NCI-H2081 (cell line): ENCODE measurements at regions not wholly inside any gene's neighbourhood (a gene's known extent, or its start where the extent isn't known, plus 50 kb on each side); places are given as distances from the start of the nearest gene placed in this dataset.
"Not testable (repeated sequence)": the region's sequence is repeated elsewhere in the genome, so short reads cannot be mapped to it uniquely, and the experiment has no call there.

Experiments
- DNase-seq, 2 experiments: peaks; one replicate each; lab custom pipeline; 2025; lab: John Stamatoyannopoulos, UW

DNA sequence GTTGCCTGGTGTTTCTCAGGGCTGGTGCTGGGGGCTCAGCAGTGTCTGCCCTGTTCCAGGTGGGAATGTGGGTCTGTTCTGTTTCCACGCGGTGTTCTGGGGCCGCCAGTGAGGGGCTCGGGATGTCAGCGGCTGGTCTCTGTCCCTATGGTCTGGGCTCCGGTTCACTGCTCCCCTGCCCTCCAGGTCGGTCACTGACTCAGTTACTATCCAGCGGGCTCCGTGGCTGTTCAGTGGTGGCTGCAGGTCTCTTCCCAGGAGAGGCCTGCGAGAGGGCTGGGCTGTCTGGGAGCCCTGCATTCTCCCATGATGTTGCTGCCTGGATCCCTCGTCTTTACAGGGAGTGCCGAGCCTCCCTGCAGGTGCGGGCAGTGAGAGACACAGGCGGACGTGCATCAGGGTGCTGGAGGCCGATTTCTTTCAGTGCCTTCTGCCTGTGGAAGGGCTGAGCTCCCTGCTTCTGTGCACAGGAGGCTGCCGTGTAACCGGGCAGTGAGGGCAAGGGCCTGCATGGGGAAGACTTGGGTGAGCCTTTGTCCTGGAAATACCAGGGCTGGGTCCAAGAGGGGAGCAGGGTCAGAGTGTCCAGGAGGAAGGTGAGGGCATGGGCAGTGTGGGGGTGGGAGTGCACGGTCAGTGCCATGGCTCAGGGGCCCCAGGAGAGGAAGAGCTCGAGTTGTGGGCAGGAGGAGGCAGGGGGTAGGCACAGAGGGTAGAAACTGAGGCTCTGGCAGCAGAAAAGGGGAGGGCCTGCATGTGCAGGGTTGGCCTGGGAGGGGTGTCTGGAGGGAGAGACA lies 391.0 kb downstream of the TMEM121 start:
- not testable (repeated sequence) for DNase-seq

DNA sequence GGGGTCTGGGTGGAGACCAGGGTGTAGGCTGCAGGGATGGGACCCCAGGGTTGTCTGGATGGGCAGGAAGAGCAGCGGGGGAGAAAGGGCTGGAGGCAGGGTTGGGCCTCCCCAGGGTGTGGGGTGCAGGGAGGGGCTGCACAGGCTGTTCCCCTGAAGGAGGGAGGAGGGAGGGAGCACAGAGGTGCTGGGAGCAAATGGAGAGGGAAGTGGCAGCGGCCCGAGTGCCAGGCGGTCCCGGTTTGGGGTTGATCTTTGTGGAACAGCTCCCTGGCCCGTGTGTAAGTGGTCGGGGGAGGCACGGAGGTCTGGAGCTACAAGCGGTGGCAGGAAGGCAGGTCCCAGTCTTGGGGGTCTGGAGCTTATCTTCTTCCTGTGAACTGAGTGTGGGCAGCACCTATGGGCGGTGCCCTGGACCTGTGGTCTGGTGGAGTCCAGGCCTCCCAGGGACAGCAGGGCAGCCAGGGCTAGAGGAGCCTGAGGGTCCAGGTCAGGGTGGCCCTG lies 391.6 kb downstream of the TMEM121 start:
- no peak for DNase-seq

DNA sequence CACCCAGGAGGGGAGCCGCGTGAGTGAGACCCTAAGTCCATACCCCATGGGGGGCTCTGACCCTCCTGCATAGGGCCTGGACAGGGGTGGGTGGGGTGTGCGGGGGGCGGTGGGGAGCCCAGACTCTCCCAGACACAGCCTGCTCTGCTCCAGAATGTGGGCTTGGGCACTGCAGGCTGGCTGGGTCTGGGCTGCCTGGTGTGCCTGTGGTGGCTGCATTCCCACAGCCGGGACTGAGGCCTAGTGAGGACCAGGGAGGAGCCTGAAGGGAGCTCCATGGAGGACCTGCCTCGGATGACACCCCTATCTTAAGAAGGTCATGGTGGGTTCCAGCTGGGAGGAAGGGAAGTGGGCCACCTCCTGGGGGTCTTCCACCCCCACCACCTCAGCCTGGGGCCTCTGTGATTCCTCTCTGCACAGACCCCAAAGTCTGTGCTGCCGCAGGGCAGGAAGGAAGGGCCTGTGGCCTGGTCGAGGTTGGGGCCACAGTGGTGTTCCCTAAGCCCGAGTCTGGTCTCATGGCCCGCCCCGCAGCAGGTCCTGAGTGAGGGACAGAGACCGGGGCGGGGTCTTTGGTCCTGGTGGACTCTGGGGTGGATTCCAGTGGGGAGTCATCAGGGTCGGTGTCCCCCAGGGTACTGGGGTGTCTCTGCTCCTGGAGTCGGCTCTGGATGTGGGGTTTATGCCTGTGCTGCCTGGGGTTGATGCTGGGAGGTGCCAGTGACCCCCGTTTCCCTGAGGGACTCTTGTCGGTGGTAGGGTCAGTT lies 392.3 kb downstream of the TMEM121 start:
- DNase-seq = no peak

DNA sequence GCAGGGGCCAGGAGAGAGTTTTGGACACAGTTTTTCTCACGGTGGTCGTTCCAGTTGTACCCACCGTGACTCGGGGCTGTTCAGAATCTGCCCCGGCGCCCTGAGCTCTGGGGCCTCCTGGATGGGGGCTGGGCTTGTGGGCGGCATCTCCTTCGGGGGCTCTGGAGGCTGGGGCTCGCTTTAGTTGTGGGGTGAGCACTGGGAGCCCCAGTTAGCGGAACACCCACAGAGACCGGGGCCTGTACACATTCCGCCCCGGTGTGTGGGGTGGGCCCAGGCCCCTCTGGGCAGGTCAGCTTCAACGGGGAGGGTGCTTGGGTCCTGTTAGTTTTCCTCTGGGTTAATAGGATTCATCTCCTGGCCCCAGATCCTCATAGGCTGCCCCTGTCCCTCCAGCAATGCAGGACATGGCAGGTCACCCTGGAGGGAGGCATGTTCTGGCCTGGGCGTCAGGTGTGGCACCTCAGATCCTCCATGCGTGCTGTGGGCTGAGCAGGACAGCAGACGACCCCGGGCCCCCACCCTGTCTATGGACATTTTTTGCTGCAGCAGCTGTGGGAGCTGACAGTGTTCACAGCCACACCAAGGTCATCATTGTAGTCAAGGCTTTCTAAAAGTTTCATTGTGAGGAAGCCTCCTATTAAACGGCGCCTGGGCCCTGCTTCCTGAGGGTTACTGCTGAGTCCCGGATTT lies 393.2 kb downstream of the TMEM121 start:
- no peak for DNase-seq

DNA sequence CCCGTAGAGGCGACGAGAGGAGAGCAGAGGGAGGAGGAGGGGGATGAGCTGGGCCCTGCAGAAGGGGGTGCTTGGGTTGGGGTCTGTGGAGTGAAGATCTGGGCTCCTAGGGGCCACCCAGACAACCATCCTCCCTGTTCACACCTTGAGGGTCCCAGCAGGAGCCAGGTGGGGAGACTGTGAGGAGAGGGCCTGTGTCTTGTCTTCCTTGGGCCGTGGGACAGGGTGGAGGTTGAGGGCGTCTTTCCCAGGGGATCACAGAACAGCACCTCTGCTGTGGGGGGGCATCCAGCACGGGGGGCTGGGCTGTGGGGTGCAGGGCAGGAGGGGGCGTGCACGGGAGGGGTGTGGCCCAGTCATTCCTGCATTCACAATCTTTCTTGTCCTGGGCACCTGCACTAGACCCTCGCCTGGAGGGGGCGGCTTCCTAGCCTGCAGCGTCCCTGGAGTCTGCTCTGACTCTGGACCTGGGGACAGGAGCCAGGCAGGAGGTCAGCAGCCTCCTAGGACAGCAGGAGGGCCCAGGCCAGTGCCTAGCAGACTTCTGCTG lies 393.8 kb downstream of the TMEM121 start:
- DNase-seq = not testable (repeated sequence)

DNA sequence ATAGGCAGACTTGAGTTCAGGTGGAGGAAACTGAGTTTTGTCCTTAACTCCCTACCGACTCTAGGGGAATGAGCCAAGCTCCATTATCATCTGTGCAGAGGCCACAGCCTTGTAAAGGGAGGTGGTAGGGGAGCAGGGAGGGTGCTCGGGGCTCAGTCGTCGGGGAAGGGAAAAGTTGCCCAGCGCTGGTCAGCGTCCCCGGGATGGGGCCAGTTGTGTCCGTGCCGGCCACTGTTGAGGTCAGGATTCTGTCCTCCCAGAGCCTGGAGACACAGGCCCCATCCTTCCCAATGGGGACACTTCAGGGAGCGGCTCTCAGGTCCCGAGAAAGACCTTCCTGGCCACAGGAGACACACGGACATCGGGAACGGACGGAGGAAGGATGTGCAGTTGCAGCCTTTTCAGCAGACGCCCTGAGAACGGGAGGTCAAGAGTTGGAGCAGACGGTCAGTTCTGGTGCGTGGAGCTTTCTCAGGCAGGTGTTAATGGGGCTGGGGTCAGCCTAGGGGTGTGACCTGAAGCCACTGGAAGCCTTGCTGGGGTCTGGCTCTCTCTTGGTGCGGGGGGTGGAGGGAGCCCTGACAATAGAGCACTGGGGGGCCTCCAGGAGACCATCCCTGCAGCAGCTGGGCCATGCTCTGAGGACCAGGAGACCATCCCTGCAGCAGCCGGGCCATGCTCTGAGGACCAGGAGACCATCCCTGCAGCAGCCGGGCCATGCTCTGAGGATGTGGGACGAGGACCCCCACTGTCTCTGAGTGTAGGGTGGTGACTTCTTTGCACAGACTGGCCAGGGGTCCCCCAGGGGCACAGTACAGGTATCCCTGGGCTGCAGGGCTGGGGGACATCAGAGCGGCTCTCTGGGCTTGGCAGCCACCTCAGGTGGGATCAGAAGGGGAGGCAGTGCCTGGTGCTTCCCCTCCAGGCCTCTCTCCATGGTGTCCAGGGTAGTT lies 394.7 kb downstream of the TMEM121 start:
- DNase-seq = not testable (repeated sequence)

DNA sequence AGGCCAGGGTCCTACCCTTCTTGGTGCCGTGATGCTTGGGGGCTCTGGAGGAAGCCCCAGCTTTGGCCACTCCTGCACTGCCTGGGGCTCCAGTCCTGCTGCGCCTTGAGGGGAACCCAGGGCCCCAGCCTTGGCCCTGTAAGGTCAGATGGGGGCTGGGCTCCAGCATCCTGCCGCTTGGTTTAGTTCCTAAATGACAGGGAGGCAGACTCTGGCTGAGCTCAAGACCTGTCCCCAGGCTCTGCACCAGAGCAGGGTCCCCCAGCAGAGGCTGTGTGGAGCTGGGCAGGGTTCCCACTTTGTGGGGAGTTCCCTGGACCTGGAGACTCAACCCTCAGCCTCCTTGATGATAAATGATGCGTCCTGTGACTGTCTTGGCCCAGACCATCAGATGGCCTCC lies 395.4 kb downstream of the TMEM121 start:
- not testable (repeated sequence) for DNase-seq

DNA sequence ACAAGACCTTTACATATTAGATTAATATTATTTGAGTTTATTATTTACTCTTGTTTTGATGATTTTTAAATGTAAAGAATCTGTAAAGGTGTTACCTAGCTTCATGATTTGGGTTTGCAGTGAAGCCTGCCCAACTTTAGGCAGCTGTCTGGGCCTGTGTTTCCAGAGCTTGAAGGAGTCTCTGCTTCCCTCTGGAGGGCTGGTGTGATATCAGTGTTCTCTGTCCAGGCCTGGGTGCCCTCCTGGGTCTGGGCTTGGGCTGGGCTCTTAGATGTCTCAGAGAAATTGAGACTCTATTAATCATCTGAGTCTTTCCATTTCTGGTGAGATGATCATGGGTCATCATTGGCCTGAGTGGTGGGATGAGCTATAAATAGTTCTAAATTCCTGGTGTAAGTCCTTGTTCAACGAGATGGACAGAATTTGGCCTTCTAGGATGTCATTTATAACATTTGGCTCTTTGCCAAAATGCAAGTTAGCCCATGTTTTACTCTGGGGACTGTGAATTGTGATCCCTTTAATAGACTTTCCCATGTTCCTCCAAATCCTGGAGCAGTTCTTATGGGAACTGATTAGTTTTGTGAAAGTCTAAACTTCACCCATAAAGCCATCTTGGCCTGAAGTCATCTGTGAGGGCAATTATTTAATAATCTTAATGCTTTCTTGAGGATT lies 397.3 kb downstream of the TMEM121 start:
- not testable (repeated sequence) for DNase-seq

DNA sequence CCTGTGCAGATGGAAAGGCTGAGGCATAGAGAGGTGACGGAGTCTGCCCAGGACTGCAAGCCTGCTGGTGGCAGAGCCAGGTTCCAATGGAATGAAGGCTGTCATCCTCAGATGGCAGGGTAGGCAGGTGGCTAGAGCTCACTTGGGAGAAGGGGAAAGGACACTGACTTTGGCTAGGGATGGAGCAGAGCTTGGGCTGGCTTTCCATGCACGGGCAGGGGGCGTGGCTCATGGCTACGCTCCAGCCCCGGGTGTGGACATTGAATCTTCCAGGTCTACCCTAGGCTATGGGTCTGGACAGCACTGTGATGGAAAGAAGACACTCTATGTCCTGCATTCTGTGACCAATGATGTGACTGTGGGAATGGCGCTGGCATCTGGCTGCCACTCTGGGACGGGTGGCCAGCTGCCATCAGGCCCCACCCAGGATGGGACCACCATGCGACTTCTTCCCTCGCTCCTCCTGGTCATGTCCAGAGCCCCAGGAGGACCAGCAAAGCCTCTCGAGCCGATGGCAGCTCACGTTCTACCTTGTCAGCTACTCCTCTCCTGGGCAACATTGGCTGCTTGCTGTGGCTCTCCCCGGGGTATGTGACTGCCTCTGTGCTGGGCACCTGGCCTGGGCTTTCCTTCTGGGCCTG lies 398.7 kb downstream of the TMEM121 start:
- no peak for DNase-seq

DNA sequence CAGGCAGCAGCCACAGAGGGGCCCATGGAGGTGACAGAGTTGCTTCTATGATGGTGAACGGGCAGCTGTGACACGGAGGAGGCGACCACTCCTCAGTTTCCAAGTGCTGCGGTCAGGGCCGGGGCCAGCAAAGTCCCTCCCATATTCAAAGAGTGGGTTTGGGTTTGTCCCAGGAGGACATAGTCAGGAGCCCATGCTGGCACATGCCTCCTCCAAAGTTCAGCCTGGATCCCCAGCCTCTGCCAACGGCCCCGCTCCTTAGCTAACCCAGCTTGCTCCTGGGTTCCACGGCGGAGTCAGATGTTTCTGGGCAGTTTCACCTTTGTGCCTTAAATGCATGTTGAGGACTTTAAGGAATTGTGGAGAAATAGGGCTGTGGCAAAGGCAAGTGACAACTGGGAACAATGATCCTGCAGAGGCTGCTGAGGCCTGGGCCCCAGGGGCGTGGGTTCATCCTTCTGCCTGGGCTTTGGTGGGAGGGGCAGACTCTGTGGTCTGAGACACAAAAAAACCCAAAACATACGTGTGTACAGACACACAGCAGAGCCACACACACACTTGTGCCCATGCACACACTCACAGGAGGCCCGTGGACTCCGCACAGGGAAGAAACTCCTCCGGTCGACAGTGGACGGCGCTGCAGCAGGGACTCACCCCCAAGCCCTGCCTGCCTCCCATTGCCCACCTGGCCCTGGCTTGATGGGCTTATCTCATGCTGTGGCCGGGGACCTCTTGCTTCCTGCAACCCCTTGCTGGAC lies 399.4 kb downstream of the TMEM121 start:
- no peak for DNase-seq

DNA sequence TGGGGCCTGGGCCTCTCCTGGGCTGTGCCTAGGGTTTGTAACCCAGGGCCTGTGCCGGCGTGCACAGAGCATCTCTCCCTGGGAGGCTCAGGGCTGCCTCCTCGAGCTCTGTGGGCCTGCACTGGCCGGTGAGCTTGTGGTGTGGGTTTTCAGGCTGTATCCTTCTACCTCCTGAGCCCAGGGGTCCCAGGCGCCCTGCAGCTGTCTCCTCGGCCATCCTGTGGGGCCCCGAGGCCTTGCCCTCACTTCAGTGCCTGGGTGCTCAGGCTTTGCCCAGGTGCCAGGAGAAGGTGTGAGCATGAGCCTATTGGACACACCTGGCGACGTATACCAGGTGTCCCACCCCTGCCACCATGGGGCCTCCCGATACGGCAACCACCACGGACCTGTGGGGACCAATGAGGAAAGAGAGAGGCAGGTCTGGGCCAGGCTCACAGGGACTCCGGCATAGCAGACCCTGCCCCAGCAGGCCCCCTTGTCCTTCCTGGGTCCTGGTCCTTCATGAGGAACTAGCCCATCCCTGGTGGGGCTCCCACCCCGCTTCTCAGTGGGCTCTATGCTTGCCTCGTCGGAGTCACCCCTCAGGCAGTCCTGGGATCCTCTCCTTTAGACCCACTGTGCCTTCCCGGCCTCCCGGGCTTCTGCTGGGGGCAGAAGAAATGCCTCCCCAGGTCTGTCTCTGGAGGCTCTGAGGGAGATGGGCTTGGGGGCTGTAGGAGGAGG lies 400.2 kb downstream of the TMEM121 start:
- no peak for DNase-seq

DNA sequence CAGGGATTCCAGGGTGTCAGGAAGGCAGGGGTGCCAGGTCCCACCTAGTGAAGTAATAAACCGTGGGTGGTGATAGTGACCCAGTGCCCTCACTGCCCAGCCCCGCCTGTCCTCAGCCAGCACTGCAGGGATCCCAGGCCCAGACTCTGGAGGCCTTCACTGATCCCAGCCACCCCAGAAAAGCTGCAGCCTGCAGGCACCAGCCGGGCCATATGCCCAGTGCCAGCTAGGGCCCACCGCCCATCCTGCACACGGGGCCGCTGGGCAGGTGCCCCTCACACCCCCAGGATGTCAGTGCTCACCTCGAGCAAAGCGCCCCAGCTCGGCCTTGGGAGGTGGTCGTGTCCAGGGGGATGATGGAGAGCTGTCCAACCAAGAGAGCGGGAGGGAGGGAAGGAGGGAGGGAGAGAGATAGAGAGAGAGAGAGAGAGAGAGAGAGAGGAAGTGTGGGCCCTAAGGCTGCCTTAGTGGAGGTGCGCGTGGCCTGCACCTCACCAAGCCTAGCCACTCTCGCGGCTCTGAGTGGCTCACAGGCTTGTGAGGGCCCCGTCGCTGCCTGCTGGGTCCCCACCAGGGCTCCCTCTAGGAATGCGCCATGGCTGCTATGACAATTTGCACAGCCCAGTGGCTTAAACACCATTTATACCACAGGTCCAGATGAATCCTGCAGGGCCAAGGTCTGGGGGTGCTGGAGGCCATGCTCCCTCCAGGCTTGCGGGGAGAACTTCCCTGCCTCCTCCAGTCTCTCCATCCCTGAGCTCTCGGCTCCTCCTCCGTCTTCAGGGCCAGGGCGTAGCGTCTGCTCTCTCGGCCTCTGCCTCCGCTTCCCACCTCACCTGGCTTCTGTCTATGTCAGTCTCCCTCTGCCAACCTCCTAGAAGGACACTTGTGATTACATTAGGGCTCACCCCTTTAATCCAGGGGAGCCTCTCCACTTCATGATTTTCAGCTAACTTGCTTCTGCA lies 401.0 kb downstream of the TMEM121 start:
- no peak for DNase-seq

DNA sequence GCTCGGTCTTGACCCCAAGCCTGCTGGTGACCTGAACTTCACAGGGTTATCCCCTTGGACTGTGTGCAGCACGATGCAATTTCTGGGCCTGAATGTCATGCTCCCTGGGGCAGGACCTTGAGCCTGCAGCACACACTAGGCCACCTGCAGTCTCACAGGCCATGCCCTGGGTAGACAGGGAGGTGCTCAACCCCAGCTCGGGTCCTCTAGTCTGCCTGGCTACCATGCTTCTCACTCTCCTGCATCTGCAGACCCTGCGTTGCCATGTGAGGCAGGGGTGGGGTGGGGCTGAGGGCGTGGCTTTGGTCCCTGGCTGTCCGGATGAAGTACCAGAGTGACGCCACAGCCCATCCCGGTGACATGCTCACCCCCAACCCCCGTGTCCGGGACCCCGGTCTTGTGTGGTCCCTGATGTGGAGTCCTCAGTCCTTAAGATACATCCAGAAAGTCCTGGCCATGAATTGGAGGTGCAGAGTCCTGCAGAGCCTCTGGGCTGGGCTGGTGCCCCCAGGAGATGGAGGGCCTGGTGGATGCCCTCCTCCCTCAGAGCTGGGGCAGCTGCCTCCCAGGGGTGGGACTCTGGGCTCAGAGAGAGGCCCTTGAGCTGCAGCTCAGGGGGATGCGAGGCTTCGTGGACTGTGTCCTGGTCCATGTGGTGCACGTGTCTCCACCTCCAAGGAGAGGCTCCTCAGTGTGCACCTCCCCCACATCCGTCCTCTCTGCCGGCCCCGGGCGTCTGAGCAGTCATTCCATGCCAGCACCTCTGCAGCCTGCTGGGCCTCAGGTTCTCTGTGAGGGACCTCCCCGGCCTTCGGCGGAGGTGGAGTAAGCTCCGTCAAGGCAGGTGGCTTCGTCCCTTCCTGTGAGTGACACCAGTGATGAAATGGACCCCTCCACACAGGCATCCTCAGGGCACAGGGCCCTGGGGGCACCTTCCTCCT lies 402.1 kb downstream of the TMEM121 start:
- not testable (repeated sequence) for DNase-seq

DNA sequence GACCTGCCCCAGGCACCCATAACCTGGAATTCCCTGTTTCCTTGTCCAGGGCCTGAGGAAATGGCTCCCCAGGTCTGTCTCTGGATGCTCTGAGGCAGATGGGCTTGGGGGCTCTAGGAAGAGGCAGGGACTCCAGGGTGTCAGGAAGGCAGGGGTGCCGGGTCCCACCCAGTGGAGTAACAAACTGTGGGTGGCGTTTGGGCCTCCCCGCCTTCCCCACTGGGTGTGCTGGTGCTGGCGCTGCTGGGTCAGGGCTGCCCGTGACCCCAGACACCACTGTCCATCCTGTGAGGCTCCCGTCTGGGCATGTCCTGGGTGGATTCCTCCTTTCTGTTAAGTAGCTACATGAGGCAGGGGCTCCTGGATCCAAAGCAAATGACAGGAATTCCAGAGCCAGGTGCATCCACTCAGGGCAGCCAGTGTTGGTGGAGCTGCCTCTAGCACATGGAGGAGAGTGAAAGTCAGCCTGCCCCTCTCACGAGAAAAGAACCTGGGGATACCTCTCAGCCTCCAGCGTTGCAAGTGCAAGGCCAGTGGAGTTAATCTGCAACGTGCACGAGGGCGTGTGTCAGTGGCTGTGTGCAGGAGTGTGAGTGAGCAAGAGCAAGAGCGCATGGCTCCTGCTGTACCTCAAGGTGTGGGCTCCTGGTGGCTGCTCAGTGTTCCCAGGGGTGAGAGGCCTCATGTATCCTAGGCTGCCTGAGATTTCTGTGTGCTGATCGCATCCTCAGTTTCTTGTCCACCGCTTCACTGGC lies 403.1 kb downstream of the TMEM121 start:
- no peak for DNase-seq

DNA sequence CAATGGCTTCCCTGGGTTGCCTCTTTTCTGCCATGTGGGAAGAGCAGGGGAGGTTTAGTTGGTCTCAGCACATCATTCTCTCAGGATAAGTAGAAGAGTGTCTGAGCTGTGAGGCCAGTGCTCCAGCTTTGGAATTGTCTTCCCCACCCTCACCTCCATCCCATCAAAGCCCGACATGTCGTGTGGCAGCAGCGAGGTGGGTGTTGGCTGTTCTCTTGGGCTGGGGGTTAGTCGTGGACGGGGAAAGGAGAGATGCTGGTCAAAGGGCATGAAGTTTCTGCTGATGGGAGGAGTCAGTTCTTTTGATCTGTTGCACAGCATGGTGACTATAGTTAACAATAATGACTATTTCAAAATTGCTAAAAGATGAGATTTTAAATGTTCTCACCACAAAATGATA lies 404.2 kb downstream of the TMEM121 start:
- no peak for DNase-seq
